GM19372 (cell line): ENCODE measurements at regions not wholly inside any gene's neighbourhood (a gene's known extent, or its start where the extent isn't known, plus 50 kb on each side); places are given as distances from the start of the nearest gene placed in this dataset.
"Not testable (repeated sequence)": the region's sequence is repeated elsewhere in the genome, so short reads cannot be mapped to it uniquely, and the experiment has no call there.

Experiments used
- ATAC-seq: cut with Tn5 transposase; IDR thresholded peaks from one replicate; pipeline ENCODE4 v1.9.1; 2021; ENCODE audit warnings: mild to moderate bottlenecking, low read depth, moderate library complexity; ENCODE audit not compliant: unreplicated experiment

GRCh38 chrX:13428053-13428786 lies 108.4 kb upstream of the ATXN3L start:
- no peak for ATAC-seq

GRCh38 chrX:13427441-13428052 lies 107.7 kb upstream of the ATXN3L start:
- no peak for ATAC-seq

- ATAC-seq = no peak
Measured at GRCh38 chrX:13420545-13421183, 100.8 kb upstream of the ATXN3L start.

GRCh38 chrX:13419918-13420317 lies 100.1 kb upstream of the ATXN3L start:
- ATAC-seq = no peak

- no peak for ATAC-seq
Measured at GRCh38 chrX:13419276-13419675, 99.4 kb upstream of the ATXN3L start.

- no peak for ATAC-seq
Measured at GRCh38 chrX:13418126-13419097, 98.6 kb upstream of the ATXN3L start.

GRCh38 chrX:13415509-13415908 lies 95.7 kb upstream of the ATXN3L start:
- no peak for ATAC-seq

GRCh38 chrX:13414006-13414647 lies 94.3 kb upstream of the ATXN3L start:
- ATAC-seq = no peak

GRCh38 chrX:13412208-13412600 lies 92.4 kb upstream of the ATXN3L start:
- no peak for ATAC-seq

- ATAC-seq = no peak
Measured at GRCh38 chrX:13411496-13412207, 91.8 kb upstream of the ATXN3L start.

GRCh38 chrX:13408599-13408998 lies 88.7 kb upstream of the ATXN3L start:
- ATAC-seq = not testable (repeated sequence)

- not testable (repeated sequence) for ATAC-seq
Measured at GRCh38 chrX:13404777-13405176, 84.9 kb upstream of the ATXN3L start.

GRCh38 chrX:13404364-13404763 lies 84.5 kb upstream of the ATXN3L start:
- no peak for ATAC-seq

GRCh38 chrX:13401724-13402123 lies 81.9 kb upstream of the ATXN3L start:
- ATAC-seq = no peak

GRCh38 chrX:13398839-13399238 lies 79.0 kb upstream of the ATXN3L start:
- no peak for ATAC-seq

- ATAC-seq = no peak
Measured at GRCh38 chrX:13397878-13398818, 78.3 kb upstream of the ATXN3L start.

- ATAC-seq = no peak
Measured at GRCh38 chrX:13396924-13397323, 77.1 kb upstream of the ATXN3L start.

GRCh38 chrX:13389501-13389900 lies 69.6 kb upstream of the ATXN3L start:
- ATAC-seq = no peak
